ENCODE measurements at regions not wholly inside any gene's neighbourhood (a gene's known extent, or its start where the extent isn't known, plus 50 kb on each side); places are given as distances from the start of the nearest gene placed in this dataset.

DNA sequence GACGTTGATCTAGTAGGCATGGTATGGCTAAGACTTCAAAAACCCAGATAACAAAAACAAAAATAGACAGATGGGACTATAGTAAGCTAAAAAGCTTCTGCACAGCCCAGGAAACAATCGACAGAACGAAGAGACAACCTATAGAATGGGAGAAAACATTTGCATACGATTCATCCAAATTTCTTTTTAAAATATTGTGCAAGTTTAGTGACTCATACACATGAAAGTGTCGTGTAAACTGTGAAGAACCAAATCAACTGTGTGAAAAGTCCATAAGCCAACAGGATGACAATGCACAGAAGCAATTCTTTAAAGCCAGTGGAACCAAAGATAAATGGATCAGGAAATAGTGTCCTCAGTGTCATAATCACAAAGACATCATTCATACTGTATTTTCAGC lies 671.1 kb downstream of the RNF144A start:
- Histone ChIP-seq H3K9ac (ENCODE audit: low read depth, low read length) (no peak overlapping the region), H3K4me3 (ENCODE audit: low read length) (no peak overlapping the region), H3K36me3 (ENCODE audit: insufficient read depth, low read length) (no peaks in the 10 kb centered on the region)

GRCh38 chr2:7592618-7593140 lies 675.5 kb downstream of the RNF144A start:
- H3K27me3 ChIP-seq (ENCODE audit: control insufficient read depth, insufficient read depth, low read length): no peaks in the 10 kb centered on the region
- H3K36me3 ChIP-seq (ENCODE audit: insufficient read depth, low read length): no peaks in the 10 kb centered on the region
- no peaks in the 10 kb centered on the region for H3K4me1 ChIP-seq (ENCODE audit: control insufficient read depth, insufficient read depth, low read length)
- no peaks in the 10 kb centered on the region for H3K9me3 ChIP-seq (replicated peaks; ENCODE audit: low read length)
- H3K9ac ChIP-seq (ENCODE audit: low read depth, low read length): no peak overlapping the region
- H3K4me3 ChIP-seq (ENCODE audit: low read length): no peak overlapping the region
- H3K4me2 ChIP-seq (ENCODE audit: low read length): no peak overlapping the region

More for the DNA sequence above, 671.1 kb downstream of the RNF144A start:
- Histone ChIP-seq H3K4me2 (ENCODE audit: low read length) (no peak overlapping the region), H3K9me3 (replicated peaks; ENCODE audit: low read length) (no peaks in the 10 kb centered on the region), H3K4me1 (ENCODE audit: control insufficient read depth, insufficient read depth, low read length) (no peaks in the 10 kb centered on the region), H3K27me3 (ENCODE audit: control insufficient read depth, insufficient read depth, low read length) (no peaks in the 10 kb centered on the region)

GRCh38 chr2:7593360-7593759 lies 676.1 kb downstream of the RNF144A start:
- Histone ChIP-seq H3K4me1 (ENCODE audit: control insufficient read depth, insufficient read depth, low read length) (no peaks in the 10 kb centered on the region), H3K9me3 (replicated peaks; ENCODE audit: low read length) (no peaks in the 10 kb centered on the region), H3K36me3 (ENCODE audit: insufficient read depth, low read length) (no peaks in the 10 kb centered on the region), H3K4me3 (ENCODE audit: low read length) (no peak overlapping the region), H3K9ac (ENCODE audit: low read depth, low read length) (no peak overlapping the region), H3K27me3 (ENCODE audit: control insufficient read depth, insufficient read depth, low read length) (no peaks in the 10 kb centered on the region), H3K4me2 (ENCODE audit: low read length) (no peak overlapping the region)

GRCh38 chr2:7594211-7594610 lies 677.0 kb downstream of the RNF144A start:
- no peaks in the 10 kb centered on the region for H3K9me3 ChIP-seq (replicated peaks; ENCODE audit: low read length)
- no peaks in the 10 kb centered on the region for H3K27me3 ChIP-seq (ENCODE audit: control insufficient read depth, insufficient read depth, low read length)
- H3K4me3 ChIP-seq (ENCODE audit: low read length): no peak overlapping the region
- no peak overlapping the region for H3K4me2 ChIP-seq (ENCODE audit: low read length)
- H3K4me1 ChIP-seq (ENCODE audit: control insufficient read depth, insufficient read depth, low read length): no peaks in the 10 kb centered on the region
- H3K9ac ChIP-seq (ENCODE audit: low read depth, low read length): no peak overlapping the region
- no peaks in the 10 kb centered on the region for H3K36me3 ChIP-seq (ENCODE audit: insufficient read depth, low read length)

- Histone ChIP-seq H3K4me1 (ENCODE audit: control insufficient read depth, insufficient read depth, low read length) (no peaks in the 10 kb centered on the region), H3K9me3 (replicated peaks; ENCODE audit: low read length) (no peaks in the 10 kb centered on the region), H3K36me3 (ENCODE audit: insufficient read depth, low read length) (no peaks in the 10 kb centered on the region), H3K4me2 (ENCODE audit: low read length) (no peak overlapping the region), H3K4me3 (ENCODE audit: low read length) (no peak overlapping the region), H3K27me3 (ENCODE audit: control insufficient read depth, insufficient read depth, low read length) (no peaks in the 10 kb centered on the region), H3K9ac (ENCODE audit: low read depth, low read length) (no peak overlapping the region)
These were observed 678.0 kb downstream of the RNF144A start for GRCh38 chr2:7595206-7595605.

- no peak overlapping the region for H3K4me2 ChIP-seq (ENCODE audit: low read length)
- H3K4me3 ChIP-seq (ENCODE audit: low read length): no peak overlapping the region
- no peaks in the 10 kb centered on the region for H3K36me3 ChIP-seq (ENCODE audit: insufficient read depth, low read length)
- H3K27me3 ChIP-seq (ENCODE audit: control insufficient read depth, insufficient read depth, low read length): no peaks in the 10 kb centered on the region
- H3K4me1 ChIP-seq (ENCODE audit: control insufficient read depth, insufficient read depth, low read length): no peaks in the 10 kb centered on the region
- no peaks in the 10 kb centered on the region for H3K9me3 ChIP-seq (replicated peaks; ENCODE audit: low read length)
- no peak overlapping the region for H3K9ac ChIP-seq (ENCODE audit: low read depth, low read length)
These were observed 681.2 kb downstream of the RNF144A start for GRCh38 chr2:7598402-7598801.

GRCh38 chr2:7599462-7600258 lies 682.4 kb downstream of the RNF144A start:
- H3K36me3 ChIP-seq (ENCODE audit: insufficient read depth, low read length): no peaks in the 10 kb centered on the region

GRCh38 chr2:7601990-7602389 lies 684.8 kb downstream of the RNF144A start:
- no peak overlapping the region for H3K4me2 ChIP-seq (ENCODE audit: low read length)
- H3K36me3 ChIP-seq (ENCODE audit: insufficient read depth, low read length): no peaks in the 10 kb centered on the region

More at GRCh38 chr2:7599462-7600258, 682.4 kb downstream of the RNF144A start:
- H3K9ac ChIP-seq (ENCODE audit: low read depth, low read length): no peak overlapping the region
- no peaks in the 10 kb centered on the region for H3K27me3 ChIP-seq (ENCODE audit: control insufficient read depth, insufficient read depth, low read length)
- no peak overlapping the region for H3K4me2 ChIP-seq (ENCODE audit: low read length)
- H3K9me3 ChIP-seq (replicated peaks; ENCODE audit: low read length): no peaks in the 10 kb centered on the region
- no peak overlapping the region for H3K4me3 ChIP-seq (ENCODE audit: low read length)
- H3K4me1 ChIP-seq (ENCODE audit: control insufficient read depth, insufficient read depth, low read length): no peaks in the 10 kb centered on the region

GRCh38 chr2:7604456-7604855 lies 687.2 kb downstream of the RNF144A start:
- Histone ChIP-seq H3K4me1 (ENCODE audit: control insufficient read depth, insufficient read depth, low read length) (no peaks in the 10 kb centered on the region), H3K4me3 (ENCODE audit: low read length) (no peak overlapping the region), H3K36me3 (ENCODE audit: insufficient read depth, low read length) (no peaks in the 10 kb centered on the region), H3K9ac (ENCODE audit: low read depth, low read length) (no peak overlapping the region), H3K27me3 (ENCODE audit: control insufficient read depth, insufficient read depth, low read length) (no peaks in the 10 kb centered on the region), H3K4me2 (ENCODE audit: low read length) (no peak overlapping the region), H3K9me3 (replicated peaks; ENCODE audit: low read length) (no peaks in the 10 kb centered on the region)

More at GRCh38 chr2:7601990-7602389, 684.8 kb downstream of the RNF144A start:
- Histone ChIP-seq H3K27me3 (ENCODE audit: control insufficient read depth, insufficient read depth, low read length) (no peaks in the 10 kb centered on the region), H3K4me1 (ENCODE audit: control insufficient read depth, insufficient read depth, low read length) (no peaks in the 10 kb centered on the region), H3K9me3 (replicated peaks; ENCODE audit: low read length) (no peaks in the 10 kb centered on the region), H3K9ac (ENCODE audit: low read depth, low read length) (no peak overlapping the region), H3K4me3 (ENCODE audit: low read length) (no peak overlapping the region)

DNA sequence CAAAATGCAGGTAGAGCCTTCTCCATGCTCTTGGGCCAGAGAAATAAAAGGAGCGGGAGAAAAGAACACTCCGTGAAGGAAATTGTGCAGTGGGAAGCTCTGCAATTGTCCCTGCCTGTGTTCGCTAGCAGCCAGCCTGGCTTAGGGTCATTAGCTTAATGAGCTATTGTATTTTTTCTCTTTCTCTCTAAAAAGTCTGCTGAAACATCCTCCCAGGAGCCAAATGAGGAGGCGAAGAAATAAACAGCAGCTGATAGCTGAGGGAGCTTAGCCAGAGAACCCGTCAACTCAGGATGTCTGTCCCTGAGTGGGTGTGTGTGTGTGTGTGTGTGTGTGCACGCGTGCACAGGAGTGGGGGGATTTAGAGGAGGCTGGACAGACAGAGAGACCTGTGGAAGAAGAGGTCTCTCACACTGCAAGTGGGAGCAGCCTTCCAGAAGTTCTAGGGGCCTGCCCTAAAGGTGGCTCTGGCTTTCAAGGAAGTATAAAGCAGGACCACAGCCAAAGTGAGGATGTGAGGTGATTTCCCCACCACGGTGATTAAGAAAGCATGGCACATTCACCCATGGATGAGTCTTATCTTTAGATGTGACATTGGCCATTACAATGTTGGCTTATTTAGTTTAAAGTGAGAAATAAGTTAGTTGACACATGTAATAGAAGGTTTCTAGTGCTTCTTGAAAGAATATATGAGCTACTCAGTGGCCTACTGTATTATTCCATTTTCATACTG lies 690.4 kb downstream of the RNF144A start:
- no peaks in the 10 kb centered on the region for H3K27me3 ChIP-seq (ENCODE audit: control insufficient read depth, insufficient read depth, low read length)
- no peaks in the 10 kb centered on the region for H3K4me1 ChIP-seq (ENCODE audit: control insufficient read depth, insufficient read depth, low read length)
- no peak overlapping the region for H3K4me3 ChIP-seq (ENCODE audit: low read length)
- H3K36me3 ChIP-seq (ENCODE audit: insufficient read depth, low read length): no peaks in the 10 kb centered on the region
- H3K9me3 ChIP-seq (replicated peaks; ENCODE audit: low read length): no peaks in the 10 kb centered on the region
- no peak overlapping the region for H3K4me2 ChIP-seq (ENCODE audit: low read length)
- H3K9ac ChIP-seq (ENCODE audit: low read depth, low read length): no peak overlapping the region

DNA sequence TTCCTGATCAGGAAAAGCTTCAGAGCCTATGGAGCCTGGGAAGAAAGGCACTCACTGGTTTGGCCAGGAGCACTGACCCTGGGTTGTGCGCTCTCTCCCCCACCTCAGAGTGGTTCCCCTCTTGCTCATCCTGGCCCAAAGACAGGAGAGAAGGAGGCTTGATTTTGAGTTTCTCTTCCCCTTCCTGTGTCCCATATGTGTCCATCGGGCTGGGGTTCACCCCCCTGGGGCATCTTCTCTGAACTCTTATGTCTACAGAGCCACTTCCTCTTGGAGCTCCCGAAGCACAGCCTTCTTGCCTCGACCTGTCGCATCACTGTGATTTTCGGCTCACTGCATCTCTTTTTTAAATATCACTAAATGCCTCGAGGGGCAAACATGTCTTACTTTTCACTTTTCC lies 692.3 kb downstream of the RNF144A start:
- Histone ChIP-seq H3K9ac (ENCODE audit: low read depth, low read length) (no peak overlapping the region), H3K4me1 (ENCODE audit: control insufficient read depth, insufficient read depth, low read length) (no peaks in the 10 kb centered on the region), H3K9me3 (replicated peaks; ENCODE audit: low read length) (no peaks in the 10 kb centered on the region), H3K27me3 (ENCODE audit: control insufficient read depth, insufficient read depth, low read length) (no peaks in the 10 kb centered on the region), H3K4me2 (ENCODE audit: low read length) (no peak overlapping the region), H3K36me3 (ENCODE audit: insufficient read depth, low read length) (no peaks in the 10 kb centered on the region), H3K4me3 (ENCODE audit: low read length) (no peak overlapping the region)

All from skeletal muscle satellite cell (primary cell).